HG03342 (cell line): ENCODE measurements at regions not wholly inside any gene's neighbourhood (a gene's known extent, or its start where the extent isn't known, plus 50 kb on each side); places are given as distances from the start of the nearest gene placed in this dataset.

Source experiments
- ATAC-seq: cut with Tn5 transposase; IDR thresholded peaks from one replicate; pipeline ENCODE4 v1.9.1; 2021; ENCODE audit warnings: mild to moderate bottlenecking, moderate library complexity; ENCODE audit not compliant: unreplicated experiment

DNA sequence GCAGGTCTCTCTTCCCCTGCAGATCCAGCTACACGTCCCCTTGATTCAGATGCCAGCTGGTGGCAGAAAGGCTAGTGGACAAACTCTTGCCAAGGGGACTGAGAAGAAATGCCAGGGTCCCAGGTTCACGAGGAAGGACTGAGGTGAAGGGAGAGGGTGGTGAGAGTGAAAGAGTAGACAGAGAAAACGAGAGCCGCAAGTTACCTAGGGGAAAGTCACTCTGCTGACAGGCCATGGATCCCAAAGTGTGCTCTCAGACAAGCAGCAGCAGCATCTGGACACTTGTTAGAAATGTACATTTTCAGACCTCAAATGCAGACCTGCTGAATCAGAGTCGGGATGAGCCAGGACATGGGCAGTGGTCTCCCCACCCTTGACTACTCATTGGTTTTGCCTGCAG, 192.3 kb downstream of the FGFR2 start:
- no peak for ATAC-seq

DNA sequence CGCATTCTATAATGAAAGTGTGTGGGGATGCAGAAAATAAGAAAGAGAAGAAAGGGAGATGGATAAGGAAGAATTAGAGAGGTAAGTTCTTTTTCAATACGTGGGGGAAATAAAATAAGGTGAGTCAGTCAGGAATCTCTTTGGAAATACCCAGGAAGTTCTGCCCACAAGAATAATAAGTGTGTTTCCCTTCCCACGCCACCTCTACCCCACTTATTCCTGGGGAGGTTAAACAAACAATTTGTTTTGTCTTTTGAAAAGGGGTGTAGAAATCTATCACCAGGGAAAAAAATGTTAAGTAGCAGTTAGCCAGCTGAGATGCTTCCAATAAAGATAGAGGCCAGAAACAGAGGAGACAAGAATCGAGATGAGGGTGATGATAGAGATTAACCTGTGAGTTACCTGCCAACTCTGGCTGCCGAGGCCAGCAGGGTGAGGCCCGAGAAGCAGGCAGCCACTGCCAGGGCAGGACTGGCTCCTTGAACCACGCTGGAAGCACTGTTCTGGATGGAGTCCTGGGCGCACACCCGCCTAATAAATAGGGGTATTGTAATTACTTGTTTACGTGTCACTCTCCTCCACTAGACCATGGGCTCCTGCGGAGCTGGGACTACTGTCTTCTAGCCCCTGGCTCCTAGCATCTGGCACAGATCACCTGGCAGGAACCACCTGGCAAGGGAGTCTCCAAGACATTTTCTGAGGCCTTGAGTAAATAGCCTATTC, 191.3 kb downstream of the FGFR2 start:
- no peak for ATAC-seq

DNA sequence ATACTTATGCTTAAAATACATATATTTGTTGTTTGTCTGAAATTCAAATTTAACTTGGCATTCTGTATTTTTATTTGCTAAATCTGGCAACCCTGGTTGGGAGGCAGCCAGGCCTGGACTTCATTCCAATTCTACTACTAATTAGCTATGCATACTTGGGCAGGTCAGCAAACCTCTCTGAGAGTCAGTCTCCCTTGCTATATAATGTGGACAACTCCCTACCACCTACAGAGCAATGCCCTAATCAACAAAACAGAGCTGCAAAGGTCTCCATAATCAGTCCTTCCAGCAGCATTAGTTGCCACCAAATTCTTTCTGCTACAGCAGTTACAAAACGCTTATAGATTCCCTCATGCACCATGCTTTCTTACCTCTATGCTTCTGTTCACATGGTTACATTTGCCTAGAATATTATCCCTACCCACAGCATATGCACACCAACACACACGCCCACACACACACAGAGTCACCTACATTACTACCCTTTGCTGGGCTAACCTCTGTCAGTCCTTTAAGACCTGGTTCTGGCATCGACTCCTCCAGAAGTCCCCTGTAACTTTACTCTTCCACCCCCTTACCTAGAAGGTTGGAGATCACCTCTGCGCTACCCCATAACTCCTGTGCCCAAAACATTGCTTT, 188.7 kb downstream of the FGFR2 start:
- no peak for ATAC-seq

DNA sequence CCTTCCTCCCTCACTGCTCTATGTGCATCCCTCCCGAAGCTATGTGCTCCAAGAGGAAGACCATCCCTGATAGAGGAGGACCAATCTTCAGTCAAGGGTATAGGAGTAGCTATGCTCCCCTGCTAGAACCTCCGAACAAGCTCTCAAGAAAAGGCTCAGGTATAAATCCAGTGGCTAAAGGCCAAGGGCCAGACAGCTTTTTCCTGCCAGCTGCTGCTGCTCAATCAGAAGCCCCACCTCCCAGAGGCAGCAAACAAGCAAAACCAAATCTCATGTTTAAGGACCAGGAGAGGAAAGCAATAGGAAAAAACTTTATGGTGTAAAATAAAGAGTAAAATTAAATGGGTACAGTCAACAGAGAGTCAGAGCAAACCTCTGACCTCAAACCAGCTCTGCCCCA, 187.2 kb downstream of the FGFR2 start:
- no peak for ATAC-seq

DNA sequence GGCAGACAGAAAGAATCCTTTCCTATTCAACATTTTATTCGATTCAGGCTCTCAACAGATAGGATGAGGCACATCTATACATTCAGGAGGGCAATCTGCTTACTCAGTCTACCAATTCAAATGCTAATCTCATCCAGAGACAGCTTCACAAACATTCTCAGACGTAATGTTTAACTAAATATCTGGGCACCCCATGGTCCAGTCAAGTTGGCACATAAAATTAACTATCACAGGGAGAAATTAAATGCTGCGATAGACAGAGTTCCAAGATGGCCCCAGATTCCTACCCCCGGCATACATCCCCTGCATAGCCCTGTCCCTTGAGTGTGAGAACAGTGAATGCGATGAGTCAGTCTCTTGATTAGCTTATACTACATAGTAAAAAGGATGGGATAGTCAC, 184.3 kb downstream of the FGFR2 start:
- no peak for ATAC-seq

DNA sequence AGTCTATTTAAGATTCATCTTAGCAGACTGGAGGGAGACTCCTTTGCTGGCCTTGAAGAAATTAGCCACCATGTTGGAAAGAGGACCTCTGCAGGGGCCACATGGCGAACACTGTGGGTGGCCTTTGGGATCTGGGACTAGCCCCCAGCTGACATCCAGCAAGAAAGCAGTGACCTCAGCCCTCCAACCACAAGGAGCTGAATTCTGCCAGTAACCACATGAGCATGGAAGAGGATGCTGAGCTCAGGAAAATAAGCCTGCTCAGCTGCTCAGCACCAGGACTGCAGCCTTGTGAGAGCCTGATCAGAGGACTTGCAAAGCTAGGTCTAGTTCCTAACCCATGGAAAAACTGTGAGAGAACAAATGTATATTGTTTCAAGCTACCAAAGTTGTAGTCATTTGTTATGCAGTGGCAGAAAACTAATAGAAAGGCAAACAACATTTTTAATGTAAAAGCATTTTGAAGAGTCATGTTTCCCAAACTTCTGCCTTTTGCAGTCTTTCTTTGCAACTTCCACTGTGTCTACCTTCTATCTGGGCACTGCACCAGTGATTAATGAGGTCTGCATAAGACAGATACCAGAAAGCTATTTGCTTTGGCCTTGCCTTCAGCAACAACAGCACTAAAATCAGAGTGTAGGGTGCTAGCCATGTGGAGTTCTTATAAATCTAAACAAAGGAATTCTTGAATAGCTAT, 183.7 kb downstream of the FGFR2 start:
- no peak for ATAC-seq

DNA sequence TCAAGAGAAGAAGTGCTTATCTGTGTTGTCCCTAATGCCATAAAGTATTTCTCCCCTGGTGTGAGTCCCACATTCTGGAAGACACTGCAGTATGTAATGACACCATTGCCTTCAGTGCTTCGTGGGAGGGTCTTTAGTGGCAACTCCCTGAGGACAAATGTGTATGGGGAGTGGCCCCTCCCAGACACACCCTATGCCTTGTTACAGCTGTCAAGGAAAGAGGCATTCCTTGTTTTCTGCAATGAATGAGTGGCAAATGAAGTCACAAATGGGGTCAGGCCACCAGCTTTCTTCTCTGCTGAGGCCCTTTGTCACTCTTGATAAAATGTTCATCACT, 183.2 kb downstream of the FGFR2 start:
- ATAC-seq, result no peak

DNA sequence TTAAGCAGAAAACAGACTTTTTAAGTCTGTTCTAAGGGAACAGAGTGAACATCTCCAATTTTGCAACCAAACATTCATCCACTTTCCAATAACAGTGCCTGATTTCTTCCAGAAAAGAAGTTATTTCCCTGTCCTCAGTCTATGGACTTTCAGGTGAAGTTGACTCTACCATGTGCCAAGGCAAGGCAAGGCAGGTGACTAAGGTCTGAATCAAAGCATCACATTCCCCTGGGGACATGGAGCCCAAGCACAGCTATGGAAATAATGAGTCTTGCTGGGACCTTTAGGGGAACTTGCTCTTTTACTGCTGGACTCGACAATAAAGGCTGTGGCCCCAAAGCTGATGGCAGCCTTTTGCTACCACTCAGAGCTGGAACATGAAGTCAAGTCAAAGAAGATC, 182.2 kb downstream of the FGFR2 start:
- ATAC-seq, result no peak

DNA sequence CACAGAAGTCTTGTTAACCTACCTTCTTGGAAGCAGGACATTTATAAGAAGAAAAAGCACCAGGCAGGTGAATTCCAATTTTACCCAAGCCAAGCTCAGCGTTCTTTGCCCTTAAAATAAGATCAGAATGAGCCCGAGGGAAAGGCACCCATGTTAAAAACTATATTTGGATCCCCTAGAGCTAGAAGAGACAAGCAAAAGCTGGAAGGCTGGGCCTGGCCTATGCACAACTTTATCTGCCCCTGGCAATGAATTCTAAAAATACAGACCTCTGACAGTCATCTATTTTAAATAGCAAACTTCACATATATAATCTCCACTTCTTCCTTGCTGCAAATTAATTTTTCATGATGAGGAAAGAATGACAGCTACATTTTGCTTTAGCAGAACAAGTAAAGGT, 180.9 kb downstream of the FGFR2 start:
- no peak for ATAC-seq

DNA sequence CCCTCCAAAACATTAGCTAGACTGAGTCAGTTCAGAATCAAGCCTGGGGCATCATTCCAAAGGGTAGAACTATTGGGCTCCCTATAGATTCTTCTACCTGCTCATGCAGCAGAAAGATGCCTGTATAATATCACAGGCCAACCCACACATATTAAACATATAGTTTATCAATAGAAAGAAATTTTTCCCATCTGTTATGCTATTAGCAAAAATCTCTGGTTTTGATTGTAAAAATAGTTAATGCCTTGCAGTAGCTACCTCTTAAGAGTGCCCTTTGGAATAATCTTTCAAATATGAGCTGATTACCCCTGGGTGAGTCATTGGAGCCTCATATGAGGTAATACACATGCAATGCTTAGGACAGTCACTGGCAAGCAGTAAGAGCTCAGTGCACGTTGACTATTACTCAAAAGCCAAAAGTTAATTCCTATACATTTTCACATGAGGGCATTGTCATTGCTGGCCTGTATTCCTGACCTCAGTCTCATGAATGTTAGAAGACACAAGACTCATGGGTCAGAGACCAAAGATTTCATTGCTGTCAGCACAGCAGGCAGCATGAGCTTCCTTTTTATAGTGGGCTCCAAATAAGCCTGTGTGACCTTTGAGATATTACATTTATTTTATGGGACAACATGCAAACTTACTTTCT, 180.0 kb downstream of the FGFR2 start:
- ATAC-seq, result no peak

DNA sequence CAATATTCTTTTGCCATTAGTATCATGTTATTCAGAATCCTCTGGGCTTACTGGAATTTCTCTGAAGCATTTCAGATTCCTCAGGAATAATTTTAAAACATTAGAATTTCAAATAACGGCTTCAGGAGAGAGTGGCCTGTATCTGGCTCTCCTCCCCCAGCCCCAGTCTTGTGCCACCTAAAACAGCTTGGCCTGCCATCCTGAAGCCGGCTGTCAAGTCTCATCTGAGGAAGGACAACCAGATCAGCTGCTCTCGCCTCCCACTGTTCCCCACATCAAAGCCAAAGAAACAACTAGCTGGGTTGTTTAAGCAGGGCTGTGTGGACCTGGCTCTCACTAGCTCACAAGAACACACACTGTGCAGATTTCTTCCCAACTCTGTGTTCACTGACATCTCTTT, 178.2 kb downstream of the FGFR2 start:
- no peak for ATAC-seq

DNA sequence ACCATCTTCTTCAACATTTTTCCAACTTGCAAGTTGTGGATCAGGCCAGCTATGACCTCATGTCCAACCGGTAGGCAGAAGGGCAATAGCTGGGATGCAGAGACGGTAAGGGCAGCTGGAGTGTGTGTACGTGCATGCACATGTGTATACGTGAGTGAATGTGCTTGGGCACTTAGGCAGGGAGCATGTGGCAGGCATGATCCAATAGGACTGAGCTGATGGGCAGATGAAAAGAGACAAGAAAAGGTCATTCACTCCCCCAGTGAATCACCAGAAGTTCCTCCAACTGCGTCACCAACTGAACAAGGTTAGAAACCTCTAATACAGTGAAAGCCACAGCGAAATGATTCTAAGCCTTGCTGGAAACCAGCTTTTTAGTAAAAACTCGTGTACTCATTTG, 176.1 kb downstream of the FGFR2 start:
- ATAC-seq, result no peak

DNA sequence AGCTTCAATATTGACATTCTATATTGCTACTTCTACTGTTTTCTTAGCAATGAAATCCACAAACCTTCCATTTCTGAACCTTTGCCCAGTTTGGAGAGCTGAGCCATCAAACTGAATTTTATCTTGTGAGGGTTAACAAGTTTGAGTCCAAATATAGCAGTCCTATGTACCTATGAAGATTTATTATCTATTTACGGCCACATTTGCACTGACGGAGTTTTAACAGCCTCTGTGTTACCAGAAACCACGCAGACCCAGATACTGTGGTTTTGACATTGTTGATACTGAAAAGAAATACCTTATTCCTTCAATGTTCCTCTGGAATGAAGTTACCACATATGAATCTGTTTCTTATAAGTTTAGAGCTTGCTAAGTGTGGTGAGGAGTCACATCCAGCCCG, 172.6 kb downstream of the FGFR2 start:
- no peak for ATAC-seq

DNA sequence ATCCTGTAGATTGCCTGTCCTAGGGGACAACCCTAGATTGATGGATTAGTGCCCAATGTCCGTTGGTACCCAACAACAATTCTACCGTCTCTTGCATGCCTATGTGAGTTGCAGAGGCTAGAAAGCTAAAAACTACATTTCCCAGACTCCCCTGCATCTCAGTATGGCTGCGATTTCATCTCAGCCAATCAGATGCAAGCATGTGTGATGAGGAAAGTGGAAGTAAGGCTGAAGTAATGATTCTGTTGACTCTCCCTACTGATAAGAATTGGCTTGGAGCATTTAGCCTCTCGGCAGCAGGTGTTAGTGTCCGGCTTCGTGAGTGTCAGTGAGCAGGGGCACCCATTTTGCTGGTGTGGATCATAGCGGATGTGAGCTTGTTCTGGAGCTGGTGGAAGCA, 171.9 kb downstream of the FGFR2 start:
- ATAC-seq, result no peak
